Uterus (tissue), 3 donors: ENCODE measurements at regions not wholly inside any gene's neighbourhood (a gene's known extent, or its start where the extent isn't known, plus 50 kb on each side); places are given as distances from the start of the nearest gene placed in this dataset.

Experiments
- DNase-seq, 2 donors: peaks; one replicate each; pipeline ENCODE4 v3.0.0-alpha.2; 2019 to 2020
- H3K27ac ChIP-seq, 2 donors: fragments of 200-600 bp; sonication (generic); 1 replicate in 1 of 2; 2 replicates in 1 of 2; pipeline ENCODE4 v1.5.1; 2016 to 2018
- H3K27me3 ChIP-seq, 2 donors: fragments of 200-600 bp; sonication (generic); one replicate each; pipeline ENCODE4 v1.5.1; 2018 to 2019; ENCODE audit warnings: control low read depth in 1 of 2
- H3K36me3 ChIP-seq, 2 donors: fragments of 200-600 bp; sonication (generic); one replicate each; pipeline ENCODE4 v1.5.1; 2019; ENCODE audit warnings: control low read depth in 1 of 2
- H3K4me1 ChIP-seq, 2 donors: fragments of 200-600 bp; sonication (generic); one replicate each; pipeline ENCODE4 v1.5.1; 2018 to 2019; ENCODE audit warnings: control low read depth in 1 of 2
- H3K4me3 ChIP-seq, 2 donors: fragments of 200-600 bp; sonication (generic); 1 replicate in 1 of 2; 2 replicates in 1 of 2; pipeline ENCODE4 v1.5.1; 2018 to 2019; ENCODE audit warnings: mild to moderate bottlenecking in 1 of 2
- H3K9me3 ChIP-seq, 2 donors: fragments of 200-600 bp; sonication (generic); one replicate each; pipeline ENCODE4 v1.5.1; 2019; ENCODE audit warnings: control low read depth in 1 of 2
- CTCF ChIP-seq, 4 experiments: fragments of 200-600 bp in 2 of 4; fragments of 450-650 bp in 2 of 4; sonication (generic) in 2 of 4; IDR thresholded peaks; one replicate each; pipeline ENCODE4 v1.5.1; 2016 to 2019; ENCODE audit warnings: antibody characterized with exemption in 4 of 4, mild to moderate bottlenecking in 2 of 4, moderate library complexity in 1 of 4
- POLR2A ChIP-seq, 2 donors: fragments of 450-650 bp; IDR thresholded peaks; one replicate each; pipeline ENCODE4 v1.6.1; 2016; ENCODE audit warnings: antibody characterized with exemption in 2 of 2, mild to moderate bottlenecking in 1 of 2, moderate library complexity in 1 of 2
- intact Hi-C: fragments of 100-400 bp; cut with DNase I; formaldehyde crosslinking; loops from one replicate; pipeline ENCODE4 v1.15.1; 2023; ENCODE audit warnings: low total_unique reads
- donor health status: DM: yes; HTN: yes; CAD: no.

GRCh38 chr18:1261054-1261453 lies 356.4 kb downstream of the ADCYAP1 start:
- TF ChIP-seq CTCF (IDR thresholded peaks at IDR 0.05) = no peak
- no peak for TF ChIP-seq POLR2A (IDR thresholded peaks at IDR 0.05)
- Histone ChIP-seq H3K4me1 (no peaks in the 10 kb centered on the region), H3K4me3 (no peak overlapping the region), H3K36me3 (no peaks in the 10 kb centered on the region), H3K27me3 (no peaks in the 10 kb centered on the region), H3K9me3 (no peaks in the 10 kb centered on the region), H3K27ac (no peak overlapping the region)
- DNase-seq = no peak
- intact Hi-C loops = no loop called here

- no peak overlapping the region for H3K4me3 ChIP-seq
- no peaks in the 10 kb centered on the region for H3K27me3 ChIP-seq
- DNase-seq = no peak
- no peak for TF ChIP-seq CTCF (IDR thresholded peaks at IDR 0.05)
- TF ChIP-seq POLR2A (IDR thresholded peaks at IDR 0.05) = no peak
- intact Hi-C loops = no loop called here
- H3K27ac ChIP-seq = no peak overlapping the region
- no peaks in the 10 kb centered on the region for H3K36me3 ChIP-seq
- no peaks in the 10 kb centered on the region for H3K9me3 ChIP-seq
- H3K4me1 ChIP-seq = no peaks in the 10 kb centered on the region
These were observed 362.4 kb downstream of the ADCYAP1 start for GRCh38 chr18:1267021-1267420.

DNA sequence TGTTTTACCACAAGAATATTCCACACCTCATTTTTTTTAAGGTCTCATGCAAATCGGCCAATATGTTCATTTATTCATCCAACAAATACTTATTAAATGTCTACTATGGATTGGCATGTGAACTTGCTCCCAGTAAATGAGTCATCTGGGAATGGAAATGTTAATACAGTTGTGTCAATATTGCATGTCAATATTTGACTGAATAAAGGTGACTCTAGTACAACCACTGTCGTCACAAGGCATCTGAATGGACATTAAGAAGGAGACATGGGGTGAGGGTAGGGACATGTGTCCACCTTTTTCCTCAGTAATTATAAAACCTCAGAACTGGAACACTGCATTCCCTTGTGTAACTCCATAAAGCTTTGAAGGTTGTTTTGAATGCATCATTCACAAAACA lies 365.4 kb downstream of the ADCYAP1 start:
- DNase-seq = no peak
- H3K9me3 ChIP-seq = no peaks in the 10 kb centered on the region
- TF ChIP-seq CTCF (IDR thresholded peaks at IDR 0.05) (no peak), POLR2A (IDR thresholded peaks at IDR 0.05) (no peak)
- H3K27me3 ChIP-seq = no peaks in the 10 kb centered on the region
- no peak overlapping the region for H3K4me3 ChIP-seq
- intact Hi-C loops = no loop called here
- no peaks in the 10 kb centered on the region for H3K36me3 ChIP-seq
- H3K27ac ChIP-seq = no peak overlapping the region
- no peaks in the 10 kb centered on the region for H3K4me1 ChIP-seq

DNA sequence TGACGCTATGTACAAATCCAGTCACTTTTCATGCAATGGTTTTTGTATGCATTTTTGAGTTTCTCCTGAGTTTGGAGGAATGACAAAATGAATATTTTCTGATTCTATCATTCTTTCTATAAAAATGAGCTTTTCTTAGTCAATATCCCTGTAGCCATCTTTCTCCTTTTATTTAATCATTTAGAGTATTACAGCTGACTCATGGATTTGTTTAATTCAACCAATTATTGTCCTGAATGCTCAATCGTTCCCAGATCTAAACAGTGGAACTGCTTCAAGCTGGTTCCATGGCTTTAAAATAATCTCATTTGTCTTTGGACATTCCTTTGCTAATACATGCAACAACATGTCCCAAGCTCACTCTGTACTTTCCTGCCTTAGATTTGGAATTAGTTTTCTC lies 368.8 kb downstream of the ADCYAP1 start:
- TF ChIP-seq POLR2A (IDR thresholded peaks at IDR 0.05) = no peak
- no peak for TF ChIP-seq CTCF (IDR thresholded peaks at IDR 0.05)
- no peaks in the 10 kb centered on the region for H3K27me3 ChIP-seq
- H3K9me3 ChIP-seq = no peaks in the 10 kb centered on the region
- intact Hi-C loops = no loop called here
- no peaks in the 10 kb centered on the region for H3K36me3 ChIP-seq
- no peaks in the 10 kb centered on the region for H3K4me1 ChIP-seq
- DNase-seq = no peak
- H3K4me3 ChIP-seq = no peak overlapping the region
- no peak overlapping the region for H3K27ac ChIP-seq

DNA sequence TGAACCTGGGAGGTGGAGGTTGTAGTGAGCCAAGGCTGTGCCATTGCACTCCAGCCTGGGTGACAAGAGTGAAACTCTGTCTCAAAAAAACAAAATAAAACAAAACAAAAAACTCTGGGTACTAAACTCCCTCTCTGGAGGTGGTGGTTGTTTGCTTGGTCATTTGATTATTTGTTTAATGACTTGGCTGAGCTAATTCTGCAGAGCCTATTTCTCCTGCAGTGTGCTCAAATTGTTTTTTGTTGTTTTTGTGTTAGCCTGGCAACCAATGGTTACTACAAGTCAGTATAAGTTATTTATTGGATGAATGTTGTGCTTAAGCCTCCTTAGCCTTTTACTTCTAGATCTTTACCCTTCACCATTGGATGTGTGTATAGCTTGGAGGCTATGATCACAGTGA lies 387.5 kb downstream of the ADCYAP1 start:
- H3K4me1 ChIP-seq = no peaks in the 10 kb centered on the region
- H3K4me3 ChIP-seq = no peak overlapping the region
- no peak for DNase-seq
- no peak overlapping the region for H3K27ac ChIP-seq
- no peaks in the 10 kb centered on the region for H3K9me3 ChIP-seq
- no peaks in the 10 kb centered on the region for H3K27me3 ChIP-seq
- intact Hi-C loops = no loop called here
- no peaks in the 10 kb centered on the region for H3K36me3 ChIP-seq
- TF ChIP-seq CTCF (IDR thresholded peaks at IDR 0.05) = no peak
- TF ChIP-seq POLR2A (IDR thresholded peaks at IDR 0.05) = no peak
